ENCODE measurements at regions not wholly inside any gene's neighbourhood (a gene's known extent, or its start where the extent isn't known, plus 50 kb on each side); places are given as distances from the start of the nearest gene placed in this dataset.

DNA sequence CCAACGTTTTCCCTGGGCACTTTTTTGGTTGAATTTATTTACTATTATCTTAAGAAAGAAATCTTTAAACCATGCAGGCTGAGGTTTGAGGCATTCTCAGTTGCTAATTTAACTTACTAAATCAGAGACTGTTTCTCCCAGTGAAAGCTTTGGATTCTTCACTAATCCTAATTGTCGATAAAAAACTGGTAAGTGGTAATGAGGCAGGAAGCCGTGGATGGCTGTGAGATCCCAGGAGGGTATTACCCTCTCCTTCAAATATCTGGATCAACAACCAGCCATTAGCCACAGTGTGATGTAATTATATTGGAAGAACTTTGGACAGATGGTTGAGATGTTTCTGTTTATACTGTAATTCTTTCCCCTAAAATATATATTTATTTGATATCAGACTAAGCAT, 485.0 kb downstream of the DISC1 start:
- Mint-ChIP-seq H3K4me3 (ENCODE audit: unreplicated experiment) (no peak overlapping the region), H3K27ac (ENCODE audit: low read depth, unreplicated experiment) (no peak overlapping the region), H3K36me3 (ENCODE audit: insufficient read depth, unreplicated experiment) (no peaks in the 10 kb centered on the region)

GRCh38 chr1:232110281-232111090, 483.9 kb downstream of the DISC1 start:
- Mint-ChIP-seq H3K36me3 (ENCODE audit: insufficient read depth, unreplicated experiment) (no peaks in the 10 kb centered on the region), H3K4me3 (ENCODE audit: unreplicated experiment) (no peak overlapping the region), H3K27ac (ENCODE audit: low read depth, unreplicated experiment) (no peak overlapping the region), H3K27me3 (ENCODE audit: insufficient read depth, unreplicated experiment) (no peaks in the 10 kb centered on the region), H3K9me3 (ENCODE audit: unreplicated experiment) (no peaks in the 10 kb centered on the region), H3K4me1 (ENCODE audit: insufficient read depth, unreplicated experiment) (no peaks in the 10 kb centered on the region)
- no peak for DNase-seq (ENCODE audit: unreplicated experiment)
- BruUV-seq (replicated peaks), result no TSS peak
- TF ChIP-seq, protein P1, sequence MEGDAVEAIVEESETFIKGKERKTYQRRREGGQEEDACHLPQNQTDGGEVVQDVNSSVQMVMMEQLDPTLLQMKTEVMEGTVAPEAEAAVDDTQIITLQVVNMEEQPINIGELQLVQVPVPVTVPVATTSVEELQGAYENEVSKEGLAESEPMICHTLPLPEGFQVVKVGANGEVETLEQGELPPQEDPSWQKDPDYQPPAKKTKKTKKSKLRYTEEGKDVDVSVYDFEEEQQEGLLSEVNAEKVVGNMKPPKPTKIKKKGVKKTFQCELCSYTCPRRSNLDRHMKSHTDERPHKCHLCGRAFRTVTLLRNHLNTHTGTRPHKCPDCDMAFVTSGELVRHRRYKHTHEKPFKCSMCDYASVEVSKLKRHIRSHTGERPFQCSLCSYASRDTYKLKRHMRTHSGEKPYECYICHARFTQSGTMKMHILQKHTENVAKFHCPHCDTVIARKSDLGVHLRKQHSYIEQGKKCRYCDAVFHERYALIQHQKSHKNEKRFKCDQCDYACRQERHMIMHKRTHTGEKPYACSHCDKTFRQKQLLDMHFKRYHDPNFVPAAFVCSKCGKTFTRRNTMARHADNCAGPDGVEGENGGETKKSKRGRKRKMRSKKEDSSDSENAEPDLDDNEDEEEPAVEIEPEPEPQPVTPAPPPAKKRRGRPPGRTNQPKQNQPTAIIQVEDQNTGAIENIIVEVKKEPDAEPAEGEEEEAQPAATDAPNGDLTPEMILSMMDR (IDR thresholded peaks at IDR 0.05; ENCODE audit: unreplicated experiment), result no peak
- intact Hi-C loops (cut with micrococcal nuclease), result no loop called here
- ChIA-PET CTCF (interaction anchor here (0.6 to 0.9 kb wide), 2 partner anchors 8 to 243 kb away, joined by 3 to 4 read pairs; no protein-coding TSS in a partner anchor), POLR2A (interaction anchor here (0.6 to 1.7 kb wide), 3 partner anchors 13 to 83 kb away, joined by 3 to 5 read pairs (median 3); no protein-coding TSS in a partner anchor)

More for the DNA sequence above, 485.0 kb downstream of the DISC1 start:
- TF ChIP-seq, protein P1 (IDR thresholded peaks at IDR 0.05; ENCODE audit: unreplicated experiment), result no peak
- Mint-ChIP-seq H3K9me3 (ENCODE audit: unreplicated experiment) (no peaks in the 10 kb centered on the region), H3K4me1 (ENCODE audit: insufficient read depth, unreplicated experiment) (no peaks in the 10 kb centered on the region), H3K27me3 (ENCODE audit: insufficient read depth, unreplicated experiment) (no peaks in the 10 kb centered on the region)
- ChIA-PET POLR2A (interaction anchor here (0.6 kb wide), 1 partner anchor 394 kb away, joined by 3 read pairs; no protein-coding TSS in a partner anchor), CTCF (no interaction called here)
- no peak for DNase-seq (ENCODE audit: unreplicated experiment)
- intact Hi-C loops (cut with micrococcal nuclease), result no loop called here
- no TSS peak for BruUV-seq (replicated peaks)

DNA sequence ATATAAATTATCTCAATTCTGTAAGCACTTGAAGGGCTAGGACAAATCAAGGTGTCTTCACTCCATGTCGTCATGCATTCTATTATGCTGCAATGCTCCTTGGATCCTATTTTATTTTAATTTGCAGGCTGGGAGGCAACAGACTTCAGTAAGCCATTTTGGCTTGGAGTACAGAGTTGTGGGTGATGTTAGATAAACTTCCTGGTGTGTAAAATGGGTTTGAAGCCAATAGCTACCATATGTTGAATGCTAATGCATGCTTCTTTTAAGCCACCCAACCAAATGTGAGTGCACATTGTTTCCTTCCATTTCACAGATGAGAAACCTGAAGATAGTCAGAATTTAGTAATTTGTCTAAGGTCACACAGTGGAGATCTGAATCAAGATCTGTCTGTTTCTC, 482.8 kb downstream of the DISC1 start:
- TF ChIP-seq, protein P1 (IDR thresholded peaks at IDR 0.05; ENCODE audit: unreplicated experiment), result no peak
- no peak for DNase-seq (ENCODE audit: unreplicated experiment)
- H3K36me3 Mint-ChIP-seq (ENCODE audit: insufficient read depth, unreplicated experiment), result no peaks in the 10 kb centered on the region
- intact Hi-C loops (cut with micrococcal nuclease), result no loop called here
- POLR2A ChIA-PET, result interaction anchor here (0.6 to 1.7 kb wide), 2 partner anchors 12 to 82 kb away, joined by 3 to 5 read pairs; no protein-coding TSS in a partner anchor
- no TSS peak for BruUV-seq (replicated peaks)
- CTCF ChIA-PET, result no interaction called here
- H3K27ac Mint-ChIP-seq (ENCODE audit: low read depth, unreplicated experiment), result no peak overlapping the region
- H3K4me3 Mint-ChIP-seq (ENCODE audit: unreplicated experiment), result no peak overlapping the region
- no peaks in the 10 kb centered on the region for H3K9me3 Mint-ChIP-seq (ENCODE audit: unreplicated experiment)
- H3K4me1 Mint-ChIP-seq (ENCODE audit: insufficient read depth, unreplicated experiment), result no peaks in the 10 kb centered on the region
- no peaks in the 10 kb centered on the region for H3K27me3 Mint-ChIP-seq (ENCODE audit: insufficient read depth, unreplicated experiment)

GRCh38 chr1:232108598-232108997, 482.0 kb downstream of the DISC1 start:
- TF ChIP-seq, protein P1 (IDR thresholded peaks at IDR 0.05; ENCODE audit: unreplicated experiment), result no peak
- no TSS peak for BruUV-seq (replicated peaks)
- Mint-ChIP-seq H3K27me3 (ENCODE audit: insufficient read depth, unreplicated experiment) (no peaks in the 10 kb centered on the region), H3K27ac (ENCODE audit: low read depth, unreplicated experiment) (no peak overlapping the region), H3K4me1 (ENCODE audit: insufficient read depth, unreplicated experiment) (no peaks in the 10 kb centered on the region), H3K9me3 (ENCODE audit: unreplicated experiment) (no peaks in the 10 kb centered on the region), H3K4me3 (ENCODE audit: unreplicated experiment) (no peak overlapping the region), H3K36me3 (ENCODE audit: insufficient read depth, unreplicated experiment) (no peaks in the 10 kb centered on the region)
- DNase-seq (ENCODE audit: unreplicated experiment), result no peak
- CTCF ChIA-PET, result no interaction called here
- POLR2A ChIA-PET, result no interaction called here
- intact Hi-C loops (cut with micrococcal nuclease), result no loop called here

Measured in MCF 10A (cell line).